ENCODE measurements at regions not wholly inside any gene's neighbourhood (a gene's known extent, or its start where the extent isn't known, plus 50 kb on each side); places are given as distances from the start of the nearest gene placed in this dataset.
"Not testable (repeated sequence)": the region's sequence is repeated elsewhere in the genome, so short reads cannot be mapped to it uniquely, and the experiment has no call there.

- intact Hi-C loops (cut with DNase I; ENCODE audit: low total_unique reads), result no loop called here
- TF ChIP-seq POLR2A (IDR thresholded peaks at IDR 0.05) (no peak), CTCF (IDR thresholded peaks at IDR 0.05) (no peak), EP300 (IDR thresholded peaks at IDR 0.05) (no peak), POLR2AphosphoS5 (IDR thresholded peaks at IDR 0.05) (no peak)
Observed at GRCh38 chr6:74573613-74574012, 632.2 kb downstream of the COL12A1 start.

GRCh38 chr6:74570044-74570443, 635.8 kb downstream of the COL12A1 start:
- intact Hi-C loops (cut with DNase I; ENCODE audit: low total_unique reads), result no loop called here
- Histone ChIP-seq H3K36me3 (no peaks in the 10 kb centered on the region), H3K4me3 (no peak overlapping the region), H3K4me1 (no peaks in the 10 kb centered on the region), H3K9me3 (no peaks in the 10 kb centered on the region), H3K27me3 (no peaks in the 10 kb centered on the region), H3K27ac (no peak overlapping the region)
- TF ChIP-seq POLR2AphosphoS5 (IDR thresholded peaks at IDR 0.05) (no peak), POLR2A (IDR thresholded peaks at IDR 0.05) (no peak), CTCF (IDR thresholded peaks at IDR 0.05) (no peak), EP300 (IDR thresholded peaks at IDR 0.05) (no peak)
- DNase-seq, result no peak
- 76 to 82% (median 80%) methylated on average over 1 of the region's 1 CpG for WGBS, 5 donors

More at GRCh38 chr6:74573613-74574012, 632.2 kb downstream of the COL12A1 start:
- no peak for DNase-seq
- peaks cover 0 to 4% (median 0%) of the 10 kb centered on the region in 4 donors for H3K4me1 ChIP-seq
- no peaks in the 10 kb centered on the region for H3K27me3 ChIP-seq
- 88 to 92% (median 91%) methylated on average over 6 of the region's 6 CpGs for WGBS, 5 donors
- no peaks in the 10 kb centered on the region for H3K36me3 ChIP-seq
- no peak overlapping the region for H3K27ac ChIP-seq
- H3K9me3 ChIP-seq, result no peaks in the 10 kb centered on the region
- no peak overlapping the region for H3K4me3 ChIP-seq

- Histone ChIP-seq H3K4me3 (no peak overlapping the region), H3K9me3 (no peaks in the 10 kb centered on the region), H3K4me1 (no peaks in the 10 kb centered on the region), H3K27ac (no peak overlapping the region), H3K27me3 (no peaks in the 10 kb centered on the region), H3K36me3 (no peaks in the 10 kb centered on the region)
- 68 to 84% (median 74%) methylated on average over 6 of the region's 6 CpGs for WGBS, 5 donors
- DNase-seq, result peak in 1 of 2 donors; percentile 64
- TF ChIP-seq POLR2AphosphoS5 (IDR thresholded peaks at IDR 0.05), result no peak
- intact Hi-C loops (cut with DNase I; ENCODE audit: low total_unique reads), result no loop called here
Observed at GRCh38 chr6:74568861-74569260, 637.0 kb downstream of the COL12A1 start.

GRCh38 chr6:74567923-74568290, 637.9 kb downstream of the COL12A1 start:
- WGBS, 5 donors, result 89 to 95% (median 94%) methylated on average over 4 of the region's 4 CpGs
- not testable (repeated sequence) for H3K27me3 ChIP-seq

GRCh38 chr6:74567281-74567922, 638.5 kb downstream of the COL12A1 start:
- Histone ChIP-seq H3K9me3 (no peaks in the 10 kb centered on the region), H3K4me1 (no peaks in the 10 kb centered on the region), H3K36me3 (no peaks in the 10 kb centered on the region), H3K27me3 (no peaks in the 10 kb centered on the region), H3K27ac (no peak overlapping the region), H3K4me3 (no peak overlapping the region)
- intact Hi-C loops (cut with DNase I; ENCODE audit: low total_unique reads), result no loop called here
- TF ChIP-seq EP300 (IDR thresholded peaks at IDR 0.05), result no peak
- TF ChIP-seq CTCF (IDR thresholded peaks at IDR 0.05), result no peak
- no peak for TF ChIP-seq POLR2A (IDR thresholded peaks at IDR 0.05)
- no peak for TF ChIP-seq POLR2AphosphoS5 (IDR thresholded peaks at IDR 0.05)
- DNase-seq, result no peak
- WGBS, 5 donors, result 93 to 96% (median 94%) methylated on average over 7 of the region's 7 CpGs

More at GRCh38 chr6:74567923-74568290, 637.9 kb downstream of the COL12A1 start:
- H3K27ac ChIP-seq; H3K4me3 ChIP-seq; DNase-seq; H3K9me3 ChIP-seq; H3K36me3 ChIP-seq; H3K4me1 ChIP-seq; intact Hi-C loops (cut with DNase I; ENCODE audit: low total_unique reads): not testable (repeated sequence)

Measured in stomach (tissue), 8 donors.